Adrenal gland (tissue), 9 donors: ENCODE measurements at regions not wholly inside any gene's neighbourhood (a gene's known extent, or its start where the extent isn't known, plus 50 kb on each side); places are given as distances from the start of the nearest gene placed in this dataset.
"Not testable (repeated sequence)": the region's sequence is repeated elsewhere in the genome, so short reads cannot be mapped to it uniquely, and the experiment has no call there.

ENCODE experiments used
- DNase-seq, 7 donors: peaks; one replicate each; pipeline ENCODE4 v3.0.0-alpha.2; 2019 to 2020
- H3K27ac ChIP-seq, 5 donors: fragments of 200-600 bp; sonication (generic) in 4 of 5; 1 replicate in 3 of 5; 2 replicates in 2 of 5; pipeline versions ENCODE4 v1.5.1 to v1.8.0; 2016 to 2020; ENCODE audit warnings: mild to moderate bottlenecking in 1 of 5
- H3K27me3 ChIP-seq: fragments of 200-600 bp; 2 replicates; pipeline ENCODE4 v1.8.0; 2021
- H3K36me3 ChIP-seq, 2 donors: fragments of 200-600 bp; replicated peaks in 1 of 2; 1 replicate in 1 of 2; 2 replicates in 1 of 2; pipeline versions ENCODE4 v1.5.1 to v1.8.0; 2018 to 2022
- H3K4me1 ChIP-seq, 2 donors: fragments of 200-600 bp; replicated peaks in 1 of 2; 1 replicate in 1 of 2; 2 replicates in 1 of 2; pipeline versions ENCODE4 v1.5.1 to v1.8.0; 2018 to 2021
- H3K4me3 ChIP-seq, 4 donors: fragments of 200-600 bp; sonication (generic) in 3 of 4; one replicate each; pipeline ENCODE4 v1.5.1; 2016 to 2018
- H3K9me3 ChIP-seq, 3 donors: fragments of 200-600 bp; sonication (generic) in 1 of 3; replicated peaks in 1 of 3; 1 replicate in 2 of 3; 2 replicates in 1 of 3; pipeline versions ENCODE4 v1.5.1 to v1.8.0; 2016 to 2021
- CTCF ChIP-seq, 6 experiments: fragments of 450-650 bp in 4 of 6; fragments of 200-600 bp in 2 of 6; sonication (generic) in 1 of 6; IDR thresholded peaks; 1 replicate in 5 of 6; 2 replicates in 1 of 6; pipeline versions ENCODE4 v1.5.1 to v1.8.0; 2016 to 2021; ENCODE audit warnings: antibody characterized with exemption in 6 of 6, mild to moderate bottlenecking in 2 of 6, moderate library complexity in 1 of 6
- POLR2A ChIP-seq, 2 donors: fragments of 450-650 bp; IDR thresholded peaks; one replicate each; pipeline ENCODE4 v1.6.1; 2017; ENCODE audit warnings: antibody characterized with exemption in 2 of 2, mild to moderate bottlenecking in 2 of 2, moderate library complexity in 1 of 2
- WGBS, 4 donors: extraction: QIAGEN DNeasy Blood & Tissue Kit in 2 of 4; methylation state at CpG; one replicate each; pipeline versions ENCODE4 v1.1.5 to v1.1.7; 2013 to 2017; 5-methylcytosine and 5-hydroxymethylcytosine counted together
- intact Hi-C, 2 donors: fragments of 100-400 bp; cut with DNase I; formaldehyde crosslinking; loops; one replicate each; pipeline versions ENCODE4 v1.14.1 to v1.15.0; 2022 to 2023
- donor health status: healthy with polysubstance abuse.
- donor health status: Bipolar disorder and iron deficiency.
- donor health status: DM: yes; HTN: yes; CAD: no.
- donor health status: DM: no; HTN: no; CAD: no.
- donor health status: DM: no; HTN: no; CAD: no.

- intact Hi-C loops = no loop called here
- Histone ChIP-seq H3K4me1 (no peaks in the 10 kb centered on the region), H3K4me3 (no peak overlapping the region), H3K27ac (no peak overlapping the region), H3K9me3 (no peaks in the 10 kb centered on the region), H3K36me3 (no peaks in the 10 kb centered on the region), H3K27me3 (no peaks in the 10 kb centered on the region)
- no peak for TF ChIP-seq POLR2A (IDR thresholded peaks at IDR 0.05)
- no peak for TF ChIP-seq CTCF (IDR thresholded peaks at IDR 0.05)
- WGBS, 4 donors = 77 to 90% (median 88%) methylated on average over 1 of the region's 1 CpG
- DNase-seq = no peak
These were observed 106.0 kb upstream of the LOC128125822 start for GRCh38 chr6:63466242-63466733.

- 88 to 92% (median 90%) methylated on average over 10 of the region's 10 CpGs for WGBS, 4 donors
- Histone ChIP-seq H3K4me1 (no peaks in the 10 kb centered on the region), H3K36me3 (no peaks in the 10 kb centered on the region), H3K27me3 (no peaks in the 10 kb centered on the region), H3K9me3 (no peaks in the 10 kb centered on the region), H3K27ac (no peak overlapping the region), H3K4me3 (no peak overlapping the region)
- TF ChIP-seq POLR2A (IDR thresholded peaks at IDR 0.05) = no peak
- no peak for TF ChIP-seq CTCF (IDR thresholded peaks at IDR 0.05)
- intact Hi-C loops = no loop called here
- DNase-seq = no peak
These were observed 104.9 kb upstream of the LOC128125822 start for GRCh38 chr6:63467247-63467954.

GRCh38 chr6:63471145-63471544 is 101.1 kb upstream of the LOC128125822 start:
- H3K9me3 ChIP-seq, H3K27ac ChIP-seq, DNase-seq, H3K27me3 ChIP-seq, H3K4me3 ChIP-seq, H3K4me1 ChIP-seq, H3K36me3 ChIP-seq, intact Hi-C loops: not testable (repeated sequence)
- 87 to 91% (median 88%) methylated on average over 2 of the region's 2 CpGs for WGBS, 4 donors

- no peaks in the 10 kb centered on the region for H3K36me3 ChIP-seq
- H3K4me3 ChIP-seq = no peak overlapping the region
- TF ChIP-seq CTCF (IDR thresholded peaks at IDR 0.05) (no peak), POLR2A (IDR thresholded peaks at IDR 0.05) (no peak)
- no peaks in the 10 kb centered on the region for H3K27me3 ChIP-seq
- no peaks in the 10 kb centered on the region for H3K9me3 ChIP-seq
- no peak for DNase-seq
- 84 to 100% (median 88%) methylated on average over 2 of the region's 2 CpGs for WGBS, 4 donors
- no peak overlapping the region for H3K27ac ChIP-seq
- intact Hi-C loops = no loop called here
- no peaks in the 10 kb centered on the region for H3K4me1 ChIP-seq
These were observed 100.6 kb upstream of the LOC128125822 start for GRCh38 chr6:63471654-63472053.

GRCh38 chr6:63475707-63476106 is 96.6 kb upstream of the LOC128125822 start:
- H3K4me3 ChIP-seq = no peak overlapping the region
- DNase-seq = no peak
- no peaks in the 10 kb centered on the region for H3K4me1 ChIP-seq
- no peak overlapping the region for H3K27ac ChIP-seq
- H3K27me3 ChIP-seq = no peaks in the 10 kb centered on the region
- H3K9me3 ChIP-seq = no peaks in the 10 kb centered on the region
- no peaks in the 10 kb centered on the region for H3K36me3 ChIP-seq
- no peak for TF ChIP-seq POLR2A (IDR thresholded peaks at IDR 0.05)
- TF ChIP-seq CTCF (IDR thresholded peaks at IDR 0.05) = no peak
- 71 to 76% (median 72%) methylated on average over 1 of the region's 1 CpG for whole genome bisulfite sequencing, 4 donors
- intact Hi-C loops = no loop called here
